Hematopoietic multipotent progenitor cell treated with erythropoietin and hydrocortisone succinate and interleukin-3 and kit ligand, for 8 days (in vitro differentiated cells): ENCODE measurements at regions not wholly inside any gene's neighbourhood (a gene's known extent, or its start where the extent isn't known, plus 50 kb on each side); places are given as distances from the start of the nearest gene placed in this dataset.
"Not testable (repeated sequence)": the region's sequence is repeated elsewhere in the genome, so short reads cannot be mapped to it uniquely, and the experiment has no call there.

Experiments used
- DNase-seq: peaks from one replicate; pipeline ENCODE4 v3.0.0-alpha.2; 2015

- no peak for DNase-seq
Measured at GRCh38 chr11:71181566-71181965, 70.8 kb downstream of the SHANK2 start.

- no peak for DNase-seq
Measured at GRCh38 chr11:71180694-71181470, 71.5 kb downstream of the SHANK2 start.

- DNase-seq, result no peak
Measured at GRCh38 chr11:71179877-71180605, 72.3 kb downstream of the SHANK2 start.

- DNase-seq, result no peak
Measured at GRCh38 chr11:71178076-71178475, 74.3 kb downstream of the SHANK2 start.

GRCh38 chr11:71176812-71177211, 75.6 kb downstream of the SHANK2 start:
- no peak for DNase-seq

- no peak for DNase-seq
Measured at GRCh38 chr11:71173709-71174108, 78.7 kb downstream of the SHANK2 start.

DNA sequence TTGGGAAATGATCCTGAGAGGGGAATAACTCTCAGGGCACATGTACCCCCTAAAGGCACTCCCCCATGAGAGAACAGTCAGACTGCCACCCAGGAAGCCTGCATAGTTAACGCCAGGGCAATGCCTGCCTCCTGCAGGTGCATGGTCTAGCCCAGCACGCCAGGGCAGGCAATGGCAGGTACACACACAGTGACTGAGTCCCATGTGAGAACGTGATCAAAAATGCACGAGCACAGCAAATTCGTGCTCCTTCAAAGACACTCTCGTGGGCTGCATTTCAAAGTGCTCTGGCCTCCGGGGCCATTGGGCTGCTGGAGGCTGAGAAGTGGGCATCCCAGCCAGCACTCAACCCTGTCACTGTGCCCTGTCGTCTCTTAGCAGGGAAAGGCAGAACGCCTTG, 79.7 kb downstream of the SHANK2 start:
- no peak for DNase-seq

DNA sequence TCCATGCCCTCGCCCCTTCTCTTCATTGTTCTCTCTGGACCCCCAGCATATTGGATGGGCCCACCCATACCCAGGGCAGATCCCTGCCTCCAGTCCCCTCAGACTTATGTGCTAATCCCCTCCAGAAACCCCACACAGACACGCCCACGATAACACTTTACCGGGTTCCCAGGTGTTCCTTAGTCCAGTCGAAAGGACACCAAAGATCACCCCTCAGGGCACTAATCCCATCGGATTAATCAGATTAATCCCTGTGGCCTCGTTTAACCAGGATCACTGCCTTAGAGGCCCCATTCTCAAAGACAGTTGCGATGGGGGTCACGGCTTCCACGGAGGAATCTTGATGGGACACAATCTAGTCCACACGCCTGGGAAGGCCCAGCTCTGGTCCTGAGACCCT, 80.8 kb downstream of the SHANK2 start:
- no peak for DNase-seq

DNA sequence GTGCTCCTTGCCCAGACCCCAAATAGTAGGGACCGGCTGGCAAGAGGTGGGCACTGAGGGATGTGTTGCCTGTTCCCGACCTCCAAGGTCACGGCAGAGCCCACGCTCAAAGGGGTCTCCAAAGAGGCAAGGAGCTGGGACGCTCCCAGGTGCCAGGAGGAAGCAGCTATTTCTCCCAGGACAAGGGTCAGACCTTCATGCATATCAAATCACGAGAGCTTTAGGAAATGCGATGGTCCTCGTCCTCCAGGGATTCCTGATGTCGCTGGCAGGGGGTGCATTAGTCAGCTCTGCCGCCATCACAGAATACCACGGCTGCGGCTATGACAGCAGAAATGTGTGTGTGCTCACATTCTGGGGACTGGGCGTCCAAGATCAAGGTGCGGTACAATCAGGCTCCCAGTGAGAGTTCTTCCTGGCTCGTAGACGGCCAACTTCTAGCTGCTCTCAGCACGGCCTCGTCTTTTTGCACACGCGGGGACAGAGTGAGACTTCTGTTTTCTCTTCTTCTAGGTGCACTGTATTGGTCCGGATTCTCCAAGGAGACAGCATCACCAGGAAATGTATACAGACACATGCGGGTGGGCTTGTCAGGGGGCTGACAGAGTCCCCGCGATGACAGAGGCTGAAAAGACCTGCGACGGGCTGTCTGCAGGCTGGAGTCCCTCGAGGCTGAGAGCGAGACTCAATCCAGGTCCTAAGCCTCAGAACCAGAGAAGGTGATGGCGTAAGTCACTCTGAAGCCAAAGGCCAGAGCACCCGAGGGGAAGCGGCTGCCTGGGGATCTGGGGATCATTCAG, 81.6 kb downstream of the SHANK2 start:
- no peak for DNase-seq

GRCh38 chr11:71169313-71169712, 83.1 kb downstream of the SHANK2 start:
- no peak for DNase-seq

GRCh38 chr11:71167814-71168213, 84.6 kb downstream of the SHANK2 start:
- not testable (repeated sequence) for DNase-seq

GRCh38 chr11:71165771-71166170, 86.6 kb downstream of the SHANK2 start:
- DNase-seq, result no peak

DNA sequence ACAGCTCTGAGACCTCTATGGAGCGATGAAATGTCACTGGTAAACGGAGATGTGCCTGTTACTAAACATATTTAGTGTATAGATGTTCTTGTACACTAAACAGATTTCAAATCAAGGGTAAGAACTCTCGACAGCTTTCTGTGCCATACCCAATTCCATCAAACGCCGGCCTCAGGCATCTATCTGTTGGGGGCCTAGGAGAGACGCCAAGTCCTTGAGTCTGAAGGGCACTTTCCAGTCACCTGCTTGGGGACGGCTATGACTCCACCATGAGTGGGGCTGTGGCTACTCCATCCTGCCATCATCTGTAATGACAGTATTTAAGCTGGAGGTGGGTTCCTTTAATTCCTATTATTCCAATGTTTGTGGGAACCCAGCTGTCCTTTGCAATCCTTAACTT, 87.8 kb downstream of the SHANK2 start:
- DNase-seq, result no peak

DNA sequence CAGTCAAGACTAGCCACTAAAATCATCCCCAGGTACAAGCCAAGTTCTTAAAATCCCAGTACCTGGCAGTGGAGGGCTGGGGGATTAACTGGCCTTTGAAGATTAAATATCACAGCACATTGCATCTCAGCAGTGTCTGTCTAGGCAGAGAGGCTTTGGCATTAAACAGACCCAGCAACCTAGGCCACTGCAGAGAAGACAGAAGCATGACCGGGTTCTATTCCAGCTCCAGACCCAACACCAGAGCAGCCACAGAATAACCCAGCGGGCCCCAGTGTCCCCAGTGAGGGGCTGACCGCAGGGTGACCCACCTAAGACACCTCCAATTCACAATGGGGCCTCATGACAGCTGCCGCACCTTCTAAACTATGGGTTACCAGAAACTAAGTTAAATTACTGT, 88.2 kb downstream of the SHANK2 start:
- no peak for DNase-seq

GRCh38 chr11:71163371-71163770, 89.0 kb downstream of the SHANK2 start:
- DNase-seq, result no peak

DNA sequence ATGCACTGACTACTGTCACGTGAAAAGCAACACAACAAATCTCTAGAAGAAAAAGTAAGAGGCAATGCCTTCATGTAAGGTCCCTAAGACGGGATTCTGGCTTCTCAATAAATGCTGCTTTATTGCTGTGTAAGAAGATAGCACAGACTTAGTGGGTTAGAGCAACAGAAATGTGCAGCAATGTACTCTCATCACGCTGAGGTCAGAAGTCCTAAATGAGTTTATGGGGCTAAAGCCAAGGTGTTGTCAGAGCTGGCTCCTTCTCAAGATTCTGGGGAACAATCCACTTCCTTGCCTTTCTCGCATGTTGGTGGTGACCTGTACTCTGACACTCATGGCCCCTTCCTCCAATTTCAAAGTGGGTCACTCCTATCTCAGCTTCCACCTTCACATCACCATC, 93.4 kb downstream of the SHANK2 start:
- DNase-seq, result no peak

DNA sequence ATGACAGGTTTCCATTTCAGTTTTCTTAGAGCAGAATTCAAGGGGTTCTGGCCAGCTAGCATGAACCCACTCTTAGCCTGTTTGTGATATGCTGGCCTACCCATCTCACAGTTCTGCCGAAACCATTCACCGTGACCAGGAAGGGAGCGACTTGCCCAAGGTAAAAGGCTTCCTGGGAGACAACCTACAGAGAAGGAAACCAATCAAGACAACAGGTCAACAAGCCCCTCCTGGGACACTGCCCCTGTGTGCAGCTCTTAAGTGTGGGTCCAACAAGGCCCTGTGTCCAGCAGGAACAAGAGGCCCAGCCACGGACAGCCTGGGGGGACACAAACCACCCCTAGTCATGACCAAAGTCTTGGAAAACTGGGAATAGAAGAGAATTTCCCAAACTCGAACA, 94.7 kb downstream of the SHANK2 start:
- DNase-seq, result not testable (repeated sequence)

DNA sequence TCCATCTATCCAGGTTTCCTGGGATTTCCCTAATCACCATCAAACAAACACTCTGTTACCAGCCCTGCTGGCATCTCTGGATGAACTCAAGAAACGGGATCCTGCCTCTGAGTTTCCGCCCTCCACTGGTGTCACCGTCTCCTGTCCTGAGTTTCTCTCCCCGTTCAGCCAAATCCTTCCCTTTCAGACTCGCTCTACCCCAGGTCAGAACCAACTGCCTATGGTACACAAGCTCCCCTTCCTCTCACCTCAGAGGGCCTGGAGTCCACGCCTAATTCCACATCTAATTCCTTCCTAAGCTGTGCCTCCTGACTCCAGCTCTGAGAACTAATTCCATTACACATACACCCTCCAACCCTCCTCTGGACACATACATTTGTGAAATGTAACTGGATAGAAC, 96.1 kb downstream of the SHANK2 start:
- no peak for DNase-seq

- DNase-seq, result no peak
Measured at GRCh38 chr11:71155846-71156245, 96.5 kb downstream of the SHANK2 start.

GRCh38 chr11:71154261-71154805, 98.0 kb downstream of the SHANK2 start:
- DNase-seq, result no peak

DNA sequence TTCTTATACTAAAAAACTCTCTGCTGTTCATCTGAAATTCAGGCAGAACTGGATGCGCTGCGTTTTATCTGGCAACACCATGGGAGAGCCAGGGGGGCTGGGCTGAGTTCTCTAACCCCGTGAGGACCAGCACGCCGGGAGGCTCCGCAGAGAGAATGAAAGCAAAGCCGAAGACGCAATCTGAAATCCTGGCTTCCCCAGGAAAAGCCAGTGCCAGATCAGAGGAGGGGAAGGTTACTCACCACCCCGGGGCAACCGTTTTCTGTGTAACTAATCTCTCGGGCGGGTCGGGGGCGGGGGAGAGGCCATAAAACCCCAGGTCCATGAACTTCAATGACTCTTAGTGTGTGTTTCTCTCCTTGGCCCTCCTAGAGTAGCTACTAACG, 99.4 kb downstream of the SHANK2 start:
- no peak for DNase-seq

DNA sequence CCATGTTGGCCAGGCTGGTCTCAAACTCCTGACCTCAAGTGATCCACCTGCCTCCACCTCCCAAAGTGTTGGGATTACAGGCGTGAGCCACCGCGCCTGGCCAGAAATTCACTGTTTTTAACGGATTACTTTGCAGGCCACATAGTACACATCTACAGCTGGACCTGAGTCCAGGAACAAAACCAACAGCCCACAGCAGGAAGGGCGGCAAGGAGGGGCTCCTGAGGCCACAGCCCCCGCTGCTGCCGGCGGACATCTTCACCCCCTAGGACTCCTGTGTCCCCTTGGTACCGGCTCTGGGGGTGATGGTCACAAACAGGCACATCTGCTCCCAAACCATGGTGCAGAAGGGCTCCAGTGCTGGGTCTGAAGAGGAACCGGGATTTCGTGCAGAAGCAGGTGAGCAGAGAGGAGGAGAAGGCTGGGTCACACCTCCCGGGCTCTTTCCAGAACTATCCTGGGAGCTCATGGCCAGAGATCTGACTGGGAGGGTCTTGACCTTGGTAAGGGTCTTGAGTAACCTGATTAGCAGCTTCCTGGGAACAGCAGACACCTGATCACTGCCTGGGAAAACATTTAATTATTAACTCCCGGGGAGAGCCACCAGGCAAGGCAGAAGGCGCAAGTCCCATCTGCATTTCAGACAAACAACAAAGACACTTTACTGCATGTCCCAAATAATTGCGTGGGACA, 99.9 kb downstream of the SHANK2 start:
- not testable (repeated sequence) for DNase-seq

GRCh38 chr11:71151561-71151960, 100.8 kb downstream of the SHANK2 start:
- DNase-seq, result no peak
